ENCODE measurements at regions not wholly inside any gene's neighbourhood (a gene's known extent, or its start where the extent isn't known, plus 50 kb on each side); places are given as distances from the start of the nearest gene placed in this dataset.

GRCh38 chr6:8492536-8493133, 57.3 kb upstream of the SLC35B3 start:
- no peak for TF ChIP-seq CTCF (IDR thresholded peaks at IDR 0.05; ENCODE audit: insufficient read depth, low read depth, low read length)
- no peak for TF ChIP-seq EZH2 (IDR thresholded peaks at IDR 0.05; ENCODE audit: insufficient read depth, low read length)
